ENCODE measurements at regions not wholly inside any gene's neighbourhood (a gene's known extent, or its start where the extent isn't known, plus 50 kb on each side); places are given as distances from the start of the nearest gene placed in this dataset.
A peak's percentile ranks its signal among the peaks of the same experiment; 100 is the strongest.

GRCh38 chr7:33716581-33717477 is 188.5 kb upstream of the BMPER start:
- H3K9me2 ChIP-seq (replicated peaks; ENCODE audit: insufficient read depth), result no peaks in the 10 kb centered on the region
- no peaks in the 10 kb centered on the region for H3K9me3 ChIP-seq (ENCODE audit: low read depth)
- peak; percentile 69 for DNase-seq (ENCODE audit: low spot score)
- no peaks in the 10 kb centered on the region for H3K79me2 ChIP-seq
- H3K27ac ChIP-seq, result no peak overlapping the region
- no peaks in the 10 kb centered on the region for H3K36me3 ChIP-seq (replicated peaks; ENCODE audit: insufficient read depth, low read depth)
- H3K4me1 ChIP-seq (ENCODE audit: insufficient read depth), result peaks cover 2% of the 10 kb centered on the region
- H3K4me3 ChIP-seq, result no peak overlapping the region
- H4K20me1 ChIP-seq (ENCODE audit: insufficient read depth, poor library complexity, severe bottlenecking), result no peaks in the 10 kb centered on the region
- no peak overlapping the region for H3K4me2 ChIP-seq
- H2AFZ ChIP-seq, result no peak overlapping the region
- 59% methylated on average over 2 of the region's 2 CpGs for WGBS (ENCODE audit: low lambda C conversion rate, missing lambda C conversion rate)
- H3K27me3 ChIP-seq, result peaks cover 4% of the 10 kb centered on the region
- TF ChIP-seq CTCF (IDR thresholded peaks at IDR 0.05; ENCODE audit: poor library complexity), result peak; percentile 79
- TF ChIP-seq EZH2phosphoT487 (IDR thresholded peaks at IDR 0.05; ENCODE audit: low read depth, severe bottlenecking, unreplicated experiment), result no peak

- Histone ChIP-seq H4K20me1 (ENCODE audit: insufficient read depth, poor library complexity, severe bottlenecking) (no peaks in the 10 kb centered on the region), H3K27me3 (peaks cover 4% of the 10 kb centered on the region), H2AFZ (no peak overlapping the region), H3K27ac (no peak overlapping the region), H3K9me2 (replicated peaks; ENCODE audit: insufficient read depth) (no peaks in the 10 kb centered on the region), H3K4me1 (ENCODE audit: insufficient read depth) (peaks cover 13% of the 10 kb centered on the region), H3K36me3 (replicated peaks; ENCODE audit: insufficient read depth, low read depth) (no peaks in the 10 kb centered on the region), H3K79me2 (no peaks in the 10 kb centered on the region), H3K9me3 (ENCODE audit: low read depth) (no peaks in the 10 kb centered on the region), H3K4me2 (no peak overlapping the region), H3K4me3 (no peak overlapping the region)
- TF ChIP-seq EZH2phosphoT487 (IDR thresholded peaks at IDR 0.05; ENCODE audit: low read depth, severe bottlenecking, unreplicated experiment) (no peak), CTCF (IDR thresholded peaks at IDR 0.05; ENCODE audit: poor library complexity) (no peak), EZH2 (IDR thresholded peaks at IDR 0.05; ENCODE audit: borderline replicate concordance) (no peak)
- no peak for DNase-seq (ENCODE audit: low spot score)
- 89% methylated on average over 5 of the region's 5 CpGs for WGBS (ENCODE audit: low lambda C conversion rate, missing lambda C conversion rate)
Observed at GRCh38 chr7:33719059-33719581, 186.2 kb upstream of the BMPER start.

GRCh38 chr7:33720139-33720538 is 185.2 kb upstream of the BMPER start:
- H3K79me2 ChIP-seq, result no peaks in the 10 kb centered on the region
- no peak overlapping the region for H3K4me3 ChIP-seq
- no peaks in the 10 kb centered on the region for H3K9me2 ChIP-seq (replicated peaks; ENCODE audit: insufficient read depth)
- no peak overlapping the region for H3K27ac ChIP-seq
- no peak overlapping the region for H2AFZ ChIP-seq
- H3K27me3 ChIP-seq, result no peaks in the 10 kb centered on the region
- H3K4me1 ChIP-seq (ENCODE audit: insufficient read depth), result peaks cover 13% of the 10 kb centered on the region
- H4K20me1 ChIP-seq (ENCODE audit: insufficient read depth, poor library complexity, severe bottlenecking), result no peaks in the 10 kb centered on the region
- no peak for TF ChIP-seq EZH2phosphoT487 (IDR thresholded peaks at IDR 0.05; ENCODE audit: low read depth, severe bottlenecking, unreplicated experiment)
- no peak for TF ChIP-seq CTCF (IDR thresholded peaks at IDR 0.05; ENCODE audit: poor library complexity)
- TF ChIP-seq EZH2 (IDR thresholded peaks at IDR 0.05; ENCODE audit: borderline replicate concordance), result no peak
- H3K36me3 ChIP-seq (replicated peaks; ENCODE audit: insufficient read depth, low read depth), result no peaks in the 10 kb centered on the region
- no peak overlapping the region for H3K4me2 ChIP-seq
- WGBS (ENCODE audit: low lambda C conversion rate, missing lambda C conversion rate), result 94% methylated on average over 4 of the region's 4 CpGs
- H3K9me3 ChIP-seq (ENCODE audit: low read depth), result no peaks in the 10 kb centered on the region
- DNase-seq (ENCODE audit: low spot score), result no peak
